H9 (cell line): ENCODE measurements at regions not wholly inside any gene's neighbourhood (a gene's known extent, or its start where the extent isn't known, plus 50 kb on each side); places are given as distances from the start of the nearest gene placed in this dataset.

Experiments
- DNase-seq: peaks from one replicate; pipeline ENCODE4 v3.0.0-alpha.2; 2017
- H2AFZ ChIP-seq: one replicate; pipeline ENCODE4 v1.6.1; 2013; ENCODE audit warnings: mild to moderate bottlenecking, low read length, control low read depth, moderate library complexity
- H2AK5ac ChIP-seq: 2 replicates; pipeline ENCODE4 v1.6.1; 2013; ENCODE audit warnings: low read length, control low read depth, mixed read lengths; ENCODE audit not compliant: insufficient read length
- H2BK120ac ChIP-seq: one replicate; pipeline ENCODE4 v1.6.1; 2013; ENCODE audit warnings: low read depth, mild to moderate bottlenecking, low read length, control low read depth, inconsistent platforms; ENCODE audit not compliant: poor library complexity, severe bottlenecking
- H2BK12ac ChIP-seq: 2 replicates; pipeline ENCODE4 v1.6.1; 2013; ENCODE audit warnings: low read length, control low read depth, mixed read lengths, low read depth; ENCODE audit not compliant: insufficient read length
- H2BK15ac ChIP-seq: 2 replicates; pipeline ENCODE4 v1.6.1; 2013; ENCODE audit warnings: low read depth, low read length, control low read depth
- H2BK20ac ChIP-seq: one replicate; pipeline ENCODE4 v1.6.1; 2013; ENCODE audit warnings: low read depth, mild to moderate bottlenecking, low read length, control low read depth, inconsistent platforms; ENCODE audit not compliant: poor library complexity, severe bottlenecking
- H2BK5ac ChIP-seq: 2 replicates; pipeline ENCODE4 v1.6.1; 2013; ENCODE audit warnings: low read length, control low read depth, mixed read lengths; ENCODE audit not compliant: insufficient read length
- H3K14ac ChIP-seq: 2 replicates; pipeline ENCODE4 v1.6.1; 2013; ENCODE audit warnings: low read length, control low read depth; ENCODE audit not compliant: insufficient read depth
- H3K18ac ChIP-seq: 2 replicates; pipeline ENCODE4 v1.6.1; 2013; ENCODE audit warnings: low read depth, mild to moderate bottlenecking, mixed read lengths, low read length, control low read depth; ENCODE audit not compliant: insufficient read length
- H3K23ac ChIP-seq: 2 replicates; pipeline ENCODE4 v1.6.1; 2013; ENCODE audit warnings: low read length, control low read depth, mixed read lengths, low read depth; ENCODE audit not compliant: insufficient read length
- H3K23me2 ChIP-seq: 2 replicates; pipeline ENCODE4 v1.6.1; 2013; ENCODE audit warnings: low read depth, mild to moderate bottlenecking, mixed read lengths, low read length, control low read depth; ENCODE audit not compliant: insufficient read length, poor library complexity, severe bottlenecking
- H3K27ac ChIP-seq: 2 replicates; pipeline ENCODE4 v1.5.1; 2013; ENCODE audit warnings: low read length, control low read depth, mixed read lengths, low read depth; ENCODE audit not compliant: insufficient read length
- H3K27me3 ChIP-seq: 2 replicates; pipeline ENCODE4 v1.6.1; 2013; ENCODE audit warnings: low read length, control low read depth, inconsistent platforms; ENCODE audit not compliant: insufficient read depth
- H3K4ac ChIP-seq: 2 replicates; pipeline ENCODE4 v1.6.1; 2013; ENCODE audit warnings: low read depth, mild to moderate bottlenecking, control low read depth, inconsistent platforms, low read length, moderate library complexity
- H3K4me1 ChIP-seq: 2 replicates; pipeline ENCODE4 v1.6.1; 2013; ENCODE audit warnings: low read length, control low read depth, inconsistent platforms; ENCODE audit not compliant: insufficient read depth
- H3K4me2 ChIP-seq: 2 replicates; pipeline ENCODE4 v1.6.1; 2013; ENCODE audit warnings: low read length, control low read depth, mixed read lengths; ENCODE audit not compliant: insufficient read length, insufficient read depth
- H3K56ac ChIP-seq: 2 replicates; pipeline ENCODE4 v1.6.1; 2013; ENCODE audit warnings: low read depth, mild to moderate bottlenecking, mixed read lengths, low read length, control low read depth; ENCODE audit not compliant: insufficient read length
- H3K79me1 ChIP-seq: 2 replicates; pipeline ENCODE4 v1.6.1; 2013; ENCODE audit warnings: low read depth, mild to moderate bottlenecking, moderate library complexity, low read length, control low read depth, inconsistent platforms; ENCODE audit not compliant: insufficient read depth, poor library complexity, severe bottlenecking
- H3K79me2 ChIP-seq: 2 replicates; pipeline ENCODE4 v1.6.1; 2013; ENCODE audit warnings: low read length, control low read depth, inconsistent platforms; ENCODE audit not compliant: insufficient read depth
- H3K9ac ChIP-seq: 2 replicates; pipeline ENCODE4 v1.6.1; 2013; ENCODE audit warnings: low read length, control low read depth, mixed read lengths; ENCODE audit not compliant: insufficient read length; ENCODE audit errors: extremely low read depth
- H3K9me3 ChIP-seq: one replicate; pipeline ENCODE4 v1.6.1; 2013; ENCODE audit warnings: low read depth, low read length, inconsistent platforms; ENCODE audit not compliant: control insufficient read depth
- H3T11ph ChIP-seq: one replicate; pipeline ENCODE4 v1.6.1; 2013; ENCODE audit warnings: mild to moderate bottlenecking, low read length, control low read depth, inconsistent platforms
- H4K20me1 ChIP-seq: one replicate; pipeline ENCODE4 v1.6.1; 2013; ENCODE audit not compliant: control insufficient read depth, insufficient read length, insufficient read depth
- H4K5ac ChIP-seq: 2 replicates; pipeline ENCODE4 v1.6.1; 2013; ENCODE audit warnings: low read depth, mild to moderate bottlenecking, mixed read lengths, low read length, control low read depth; ENCODE audit not compliant: insufficient read length
- H4K8ac ChIP-seq: replicated peaks from 2 replicates; pipeline ENCODE4 v1.6.1; 2013; ENCODE audit warnings: low read length, control low read depth, mixed read lengths, low read depth; ENCODE audit not compliant: insufficient read length
- H4K91ac ChIP-seq: 2 replicates; pipeline ENCODE4 v1.6.1; 2013; ENCODE audit warnings: low read depth, mild to moderate bottlenecking, moderate library complexity, mixed read lengths, low read length, control low read depth; ENCODE audit not compliant: insufficient read length
- H3K27ac Mint-ChIP-seq, 3 experiments: 2 replicates in 2 of 3; 3 replicates in 1 of 3; pipeline ENCODE4 v1.8.0; 2020 to 2021; ENCODE audit warnings: mixed read lengths in 3 of 3, mild to moderate bottlenecking in 1 of 3, moderate library complexity in 1 of 3
- H3K27me3 Mint-ChIP-seq: 2 replicates; pipeline ENCODE4 v1.8.0; 2021; ENCODE audit warnings: low read depth, mild to moderate bottlenecking, moderate library complexity, mixed read lengths
- H3K36me3 Mint-ChIP-seq, 3 experiments: 2 replicates in 2 of 3; 3 replicates in 1 of 3; pipeline ENCODE4 v1.8.0; 2020 to 2021; ENCODE audit warnings: low read depth in 3 of 3, mixed read lengths in 3 of 3; ENCODE audit not compliant: insufficient read depth in 1 of 3
- H3K4me1 Mint-ChIP-seq, 2 experiments: 2 replicates each; pipeline ENCODE4 v1.8.0; 2020; ENCODE audit warnings: mixed read lengths in 2 of 2
- H3K4me3 Mint-ChIP-seq, 2 experiments: 2 replicates in 1 of 2; 3 replicates in 1 of 2; pipeline ENCODE4 v1.8.0; 2020 to 2021; ENCODE audit warnings: mild to moderate bottlenecking in 2 of 2, mixed read lengths in 2 of 2, moderate library complexity in 1 of 2
- H3K9me3 Mint-ChIP-seq, 2 experiments: 2 replicates in 1 of 2; 3 replicates in 1 of 2; pipeline ENCODE4 v1.8.0; 2020; ENCODE audit warnings: mild to moderate bottlenecking in 2 of 2, mixed read lengths in 2 of 2, moderate library complexity in 1 of 2
- WGBS: extraction: QIAGEN DNeasy Blood & Tissue Kit; methylation state at CpG from one replicate; pipeline ENCODE4 v1.1.7; 2013; ENCODE audit warnings: missing lambda C conversion rate, low lambda C conversion rate, mixed read lengths; ENCODE audit not compliant: insufficient read length; ENCODE audit errors: extremely low coverage; 5-methylcytosine and 5-hydroxymethylcytosine counted together
- TF ChIP-seq, protein P1 (sequence below): fragments of 200-600 bp; sonication (generic); conservative IDR thresholded peaks from 3 replicates; pipeline ENCODE4 v1.8.0; 2021; ENCODE audit warnings: antibody characterized with exemption, mild to moderate bottlenecking

GRCh38 chr17:71934520-71934919 is 186.3 kb upstream of the SOX9 start:
- Histone ChIP-seq H4K8ac (no peak overlapping the region), H3K27ac (no peak overlapping the region), H4K5ac (no peak overlapping the region), H2BK5ac (no peak overlapping the region), H3T11ph (no peak overlapping the region), H3K27me3 (no peaks in the 10 kb centered on the region), H2AFZ (no peak overlapping the region), H3K56ac (no peak overlapping the region), H4K91ac (no peak overlapping the region), H3K4ac (no peak overlapping the region), H3K79me2 (no peaks in the 10 kb centered on the region), H3K14ac (no peak overlapping the region), H3K23ac (no peak overlapping the region), H2BK120ac (no peak overlapping the region), H2AK5ac (no peak overlapping the region), H3K4me2 (no peak overlapping the region), H3K23me2 (no peaks in the 10 kb centered on the region), H3K4me1 (no peaks in the 10 kb centered on the region), H4K20me1 (no peaks in the 10 kb centered on the region), H2BK15ac (no peak overlapping the region), H3K9me3 (no peaks in the 10 kb centered on the region), H3K79me1 (no peaks in the 10 kb centered on the region), H2BK12ac (no peak overlapping the region), H2BK20ac (no peak overlapping the region), H3K9ac (no peak overlapping the region), H3K18ac (no peak overlapping the region)
- H3K4me1 Mint-ChIP-seq = peaks cover 7 to 11% of the 10 kb centered on the region in 2 experiments
- no peak for DNase-seq
- no CpG with 5 or more reads among the region's 2 CpGs for WGBS
- no peaks in the 10 kb centered on the region for H3K27me3 Mint-ChIP-seq
- no peak overlapping the region for H3K4me3 Mint-ChIP-seq
- no peaks in the 10 kb centered on the region for H3K9me3 Mint-ChIP-seq
- TF ChIP-seq, protein P1, sequence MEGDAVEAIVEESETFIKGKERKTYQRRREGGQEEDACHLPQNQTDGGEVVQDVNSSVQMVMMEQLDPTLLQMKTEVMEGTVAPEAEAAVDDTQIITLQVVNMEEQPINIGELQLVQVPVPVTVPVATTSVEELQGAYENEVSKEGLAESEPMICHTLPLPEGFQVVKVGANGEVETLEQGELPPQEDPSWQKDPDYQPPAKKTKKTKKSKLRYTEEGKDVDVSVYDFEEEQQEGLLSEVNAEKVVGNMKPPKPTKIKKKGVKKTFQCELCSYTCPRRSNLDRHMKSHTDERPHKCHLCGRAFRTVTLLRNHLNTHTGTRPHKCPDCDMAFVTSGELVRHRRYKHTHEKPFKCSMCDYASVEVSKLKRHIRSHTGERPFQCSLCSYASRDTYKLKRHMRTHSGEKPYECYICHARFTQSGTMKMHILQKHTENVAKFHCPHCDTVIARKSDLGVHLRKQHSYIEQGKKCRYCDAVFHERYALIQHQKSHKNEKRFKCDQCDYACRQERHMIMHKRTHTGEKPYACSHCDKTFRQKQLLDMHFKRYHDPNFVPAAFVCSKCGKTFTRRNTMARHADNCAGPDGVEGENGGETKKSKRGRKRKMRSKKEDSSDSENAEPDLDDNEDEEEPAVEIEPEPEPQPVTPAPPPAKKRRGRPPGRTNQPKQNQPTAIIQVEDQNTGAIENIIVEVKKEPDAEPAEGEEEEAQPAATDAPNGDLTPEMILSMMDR = no peak
- H3K27ac Mint-ChIP-seq = 0 out of 7 replicates have a peak overlapping the region, but pooled peaks of 1 of the 3 experiments have one; percentile 40
- H3K36me3 Mint-ChIP-seq = no peaks in the 10 kb centered on the region
